HepG2 (cell line): ENCODE measurements at regions not wholly inside any gene's neighbourhood (a gene's known extent, or its start where the extent isn't known, plus 50 kb on each side); places are given as distances from the start of the nearest gene placed in this dataset.

ENCODE experiments used
- ATRX ChIP-seq: sonication (generic); formaldehyde crosslinking; IDR thresholded peaks from 2 replicates; pipeline ENCODE4 v1.4.0; 2020; ENCODE audit warnings: missing genetic modification reagents, borderline replicate concordance
- HNRNPUL1 ChIP-seq: fragments of 200-400 bp; formaldehyde crosslinking; IDR thresholded peaks from 2 replicates; pipeline ENCODE4 v1.6.1; 2017; ENCODE audit warnings: low read depth, mild to moderate bottlenecking, low read length, moderate library complexity
- KDM5B ChIP-seq: sonication (generic); formaldehyde crosslinking; IDR thresholded peaks from 2 replicates; pipeline ENCODE4 v1.4.0; 2020; ENCODE audit warnings: missing genetic modification reagents, mild to moderate bottlenecking, borderline replicate concordance
- NFATC3 ChIP-seq: sonication (generic); formaldehyde crosslinking; IDR thresholded peaks from 2 replicates; pipeline ENCODE4 v1.5.1; 2020; ENCODE audit warnings: mild to moderate bottlenecking, missing genetic modification reagents
- NFKB2 ChIP-seq: sonication (generic); formaldehyde crosslinking; IDR thresholded peaks from 2 replicates; pipeline ENCODE4 v1.4.0; 2020; ENCODE audit warnings: missing genetic modification reagents, borderline replicate concordance
- NPAS2 ChIP-seq: sonication (generic); formaldehyde crosslinking; IDR thresholded peaks from 2 replicates; pipeline ENCODE4 v1.8.0; 2022; ENCODE audit warnings: mild to moderate bottlenecking, missing genetic modification reagents, borderline replicate concordance
- REST ChIP-seq, 2 experiments: IDR thresholded peaks; 2 replicates each; pipeline ENCODE4 v1.6.1; 2011 to 2012; ENCODE audit warnings: low read length in 2 of 2, borderline replicate concordance in 1 of 2, low read depth in 1 of 2, mild to moderate bottlenecking in 1 of 2, moderate library complexity in 1 of 2
- RNF2 ChIP-seq: fragments of 450-650 bp; conservative IDR thresholded peaks from 2 replicates; pipeline ENCODE4 v1.6.1; 2016; ENCODE audit warnings: low read depth
- SIN3A ChIP-seq: IDR thresholded peaks from 2 replicates; pipeline ENCODE4 v1.6.1; 2011; ENCODE audit warnings: low read depth, mild to moderate bottlenecking, control low read depth, low read length, borderline replicate concordance
- ZBTB3 ChIP-seq: sonication (generic); formaldehyde crosslinking; IDR thresholded peaks from 2 replicates; pipeline ENCODE4 v1.4.0; 2020; ENCODE audit warnings: low read depth, mild to moderate bottlenecking, moderate library complexity, missing genetic modification reagents, borderline replicate concordance
- ZFP1 ChIP-seq: IDR thresholded peaks from 2 replicates; pipeline ENCODE4 v1.6.1; 2016
- TF ChIP-seq, protein P1 (sequence below): sonication (generic); formaldehyde crosslinking; IDR thresholded peaks from 2 replicates; pipeline ENCODE4 v1.5.0; 2020; ENCODE audit warnings: mild to moderate bottlenecking, missing genetic modification reagents, moderate library complexity
- TF ChIP-seq, protein P2 (sequence below): sonication (generic); formaldehyde crosslinking; IDR thresholded peaks from 2 replicates; pipeline ENCODE4 v1.5.1; 2020; ENCODE audit warnings: missing genetic modification reagents, mild to moderate bottlenecking, borderline replicate concordance

- TF ChIP-seq ZBTB3 (CRISPR knock-in tag) (no peak), SIN3A (no peak), NPAS2 (CRISPR knock-in tag) (no peak), NFATC3 (no peak), RNF2 (no peak), ATRX (CRISPR knock-in tag) (no peak), KDM5B (CRISPR knock-in tag) (no peak), ZFP1 (CRISPR knock-in tag) (no peak), HNRNPUL1 (no peak), REST (IDR thresholded peaks at IDR 0.05; ENCODE audit: borderline replicate concordance in 1 of 2, low read depth in 1 of 2, low read length in 2 of 2) (no peak), NFKB2 (CRISPR knock-in tag) (no peak)
- TF ChIP-seq, protein P1, sequence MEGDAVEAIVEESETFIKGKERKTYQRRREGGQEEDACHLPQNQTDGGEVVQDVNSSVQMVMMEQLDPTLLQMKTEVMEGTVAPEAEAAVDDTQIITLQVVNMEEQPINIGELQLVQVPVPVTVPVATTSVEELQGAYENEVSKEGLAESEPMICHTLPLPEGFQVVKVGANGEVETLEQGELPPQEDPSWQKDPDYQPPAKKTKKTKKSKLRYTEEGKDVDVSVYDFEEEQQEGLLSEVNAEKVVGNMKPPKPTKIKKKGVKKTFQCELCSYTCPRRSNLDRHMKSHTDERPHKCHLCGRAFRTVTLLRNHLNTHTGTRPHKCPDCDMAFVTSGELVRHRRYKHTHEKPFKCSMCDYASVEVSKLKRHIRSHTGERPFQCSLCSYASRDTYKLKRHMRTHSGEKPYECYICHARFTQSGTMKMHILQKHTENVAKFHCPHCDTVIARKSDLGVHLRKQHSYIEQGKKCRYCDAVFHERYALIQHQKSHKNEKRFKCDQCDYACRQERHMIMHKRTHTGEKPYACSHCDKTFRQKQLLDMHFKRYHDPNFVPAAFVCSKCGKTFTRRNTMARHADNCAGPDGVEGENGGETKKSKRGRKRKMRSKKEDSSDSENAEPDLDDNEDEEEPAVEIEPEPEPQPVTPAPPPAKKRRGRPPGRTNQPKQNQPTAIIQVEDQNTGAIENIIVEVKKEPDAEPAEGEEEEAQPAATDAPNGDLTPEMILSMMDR (CRISPR knock-in tag): no peak
- TF ChIP-seq, protein P2, sequence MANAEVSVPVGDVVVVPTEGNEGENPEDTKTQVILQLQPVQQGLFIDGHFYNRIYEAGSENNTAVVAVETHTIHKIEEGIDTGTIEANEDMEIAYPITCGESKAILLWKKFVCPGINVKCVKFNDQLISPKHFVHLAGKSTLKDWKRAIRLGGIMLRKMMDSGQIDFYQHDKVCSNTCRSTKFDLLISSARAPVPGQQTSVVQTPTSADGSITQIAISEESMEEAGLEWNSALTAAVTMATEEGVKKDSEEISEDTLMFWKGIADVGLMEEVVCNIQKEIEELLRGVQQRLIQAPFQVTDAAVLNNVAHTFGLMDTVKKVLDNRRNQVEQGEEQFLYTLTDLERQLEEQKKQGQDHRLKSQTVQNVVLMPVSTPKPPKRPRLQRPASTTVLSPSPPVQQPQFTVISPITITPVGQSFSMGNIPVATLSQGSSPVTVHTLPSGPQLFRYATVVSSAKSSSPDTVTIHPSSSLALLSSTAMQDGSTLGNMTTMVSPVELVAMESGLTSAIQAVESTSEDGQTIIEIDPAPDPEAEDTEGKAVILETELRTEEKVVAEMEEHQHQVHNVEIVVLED (CRISPR knock-in tag): no peak
These were observed 64.6 kb upstream of the TAF11L2 start for GRCh38 chr5:17433406-17433805.
